GM18907 (cell line): ENCODE measurements at regions not wholly inside any gene's neighbourhood (a gene's known extent, or its start where the extent isn't known, plus 50 kb on each side); places are given as distances from the start of the nearest gene placed in this dataset.

Source experiments
- ATAC-seq: cut with Tn5 transposase; IDR thresholded peaks from one replicate; pipeline ENCODE4 v1.9.1; 2021; ENCODE audit warnings: mild to moderate bottlenecking, moderate library complexity; ENCODE audit not compliant: unreplicated experiment

GRCh38 chr9:89984214-89984613 lies 379.4 kb downstream of the GADD45G start:
- ATAC-seq = no peak

- no peak for ATAC-seq
These were observed 380.3 kb downstream of the GADD45G start for GRCh38 chr9:89985068-89985467.

- no peak for ATAC-seq
These were observed 381.4 kb downstream of the GADD45G start for GRCh38 chr9:89986190-89986589.

- ATAC-seq = no peak
These were observed 383.6 kb downstream of the GADD45G start for GRCh38 chr9:89988458-89988857.

GRCh38 chr9:89991204-89991790 lies 386.5 kb downstream of the GADD45G start:
- ATAC-seq = no peak

- ATAC-seq = no peak
These were observed 387.8 kb downstream of the GADD45G start for GRCh38 chr9:89992326-89993198.

GRCh38 chr9:89993678-89994630 lies 389.1 kb downstream of the GADD45G start:
- no peak for ATAC-seq

GRCh38 chr9:89994988-89995613 lies 390.3 kb downstream of the GADD45G start:
- no peak for ATAC-seq

GRCh38 chr9:89996116-89996515 lies 391.3 kb downstream of the GADD45G start:
- ATAC-seq = no peak

GRCh38 chr9:89996773-89997172 lies 392.0 kb downstream of the GADD45G start:
- ATAC-seq = no peak

- ATAC-seq = no peak
These were observed 393.8 kb downstream of the GADD45G start for GRCh38 chr9:89998633-89999032.

GRCh38 chr9:89999176-89999533 lies 394.3 kb downstream of the GADD45G start:
- peak; percentile 5 for ATAC-seq

GRCh38 chr9:89999534-90000370 lies 394.9 kb downstream of the GADD45G start:
- peak; percentile 94 for ATAC-seq

GRCh38 chr9:90000925-90001324 lies 396.1 kb downstream of the GADD45G start:
- no peak for ATAC-seq

- ATAC-seq = no peak
These were observed 396.9 kb downstream of the GADD45G start for GRCh38 chr9:90001747-90002146.

- ATAC-seq = no peak
These were observed 397.8 kb downstream of the GADD45G start for GRCh38 chr9:90002397-90003271.

- ATAC-seq = no peak
These were observed 400.6 kb downstream of the GADD45G start for GRCh38 chr9:90005388-90005787.

GRCh38 chr9:90007516-90008440 lies 403.0 kb downstream of the GADD45G start:
- ATAC-seq = no peak
